Endothelial cell of umbilical vein (primary cell): ENCODE measurements at regions not wholly inside any gene's neighbourhood (a gene's known extent, or its start where the extent isn't known, plus 50 kb on each side); places are given as distances from the start of the nearest gene placed in this dataset.

Source experiments
- BruUV-seq: library from RNA; stranded (reverse); fragments of 400-500 nt; replicated peaks from 2 replicates; lab custom pipeline; 2021; lab: Mats Ljungman, UMichigan
- CTCF ChIA-PET: fragments of 300-600, 350-600 bp; sonication (Branson Sonifier 250); formaldehyde crosslinking; loops from one replicate; lab custom pipeline; 2021; ENCODE audit warnings: antibody characterized with exemption, inconsistent platforms; lab: Charles Lee
- POLR2A ChIA-PET: fragments of 300-600, 350-600 bp; sonication (Branson Sonifier 250); formaldehyde crosslinking; loops from one replicate; lab custom pipeline; 2021; ENCODE audit warnings: antibody characterized with exemption, inconsistent platforms; lab: Charles Lee
- DNase-seq: peaks from one replicate; pipeline ENCODE4 v3.0.0-alpha.2; 2011; ENCODE audit warnings: low read depth, low spot score
- FAIRE-seq: peaks from 2 replicates; lab custom pipeline; 2011; peaks lifted over from hg19 to GRCh38; lab: Jason Lieb, UNC
- H2AFZ ChIP-seq: 2 replicates; pipeline ENCODE4 v1.6.0; 2012; ENCODE audit warnings: low read depth, low read length, control low read depth, inconsistent platforms
- H3K27ac ChIP-seq: 2 replicates; pipeline ENCODE4 v1.5.1; 2011; ENCODE audit warnings: low read depth, mild to moderate bottlenecking, control low read depth, low read length, moderate library complexity; ENCODE audit not compliant: insufficient read depth
- H3K27me3 ChIP-seq, 2 experiments: 2 replicates each; pipeline versions ENCODE4 v1.6.0 to v1.6.1; 2011; ENCODE audit warnings: low read length in 2 of 2, mixed read lengths in 1 of 2; ENCODE audit not compliant: control insufficient read depth in 2 of 2, insufficient read depth in 2 of 2
- H3K36me3 ChIP-seq, 2 experiments: 2 replicates in 1 of 2; 3 replicates in 1 of 2; pipeline ENCODE4 v1.5.1; 2011; ENCODE audit warnings: low read length in 2 of 2, mild to moderate bottlenecking in 1 of 2, moderate library complexity in 1 of 2; ENCODE audit not compliant: control insufficient read depth in 2 of 2, insufficient read depth in 2 of 2; ENCODE audit errors: extremely low read depth in 1 of 2
- H3K4me1 ChIP-seq: 3 replicates; pipeline ENCODE4 v1.5.1; 2011; ENCODE audit warnings: mild to moderate bottlenecking, low read length; ENCODE audit not compliant: control insufficient read depth, insufficient read depth; ENCODE audit errors: extremely low read depth
- H3K4me2 ChIP-seq: 2 replicates; pipeline ENCODE4 v1.6.1; 2011; ENCODE audit warnings: low read length, control low read depth, mixed read lengths; ENCODE audit not compliant: insufficient read depth
- H3K4me3 ChIP-seq, 3 experiments: fragments of 200-600 bp in 1 of 3; sonication (generic), shearing (Covaris generic) in 1 of 3; replicated peaks in 1 of 3; 2 replicates each; pipeline ENCODE4 v1.5.1; 2011 to 2016; ENCODE audit warnings: control low read depth in 3 of 3, low read length in 3 of 3, mild to moderate bottlenecking in 2 of 3, inconsistent platforms in 1 of 3, low read depth in 1 of 3, moderate library complexity in 1 of 3; ENCODE audit not compliant: insufficient read depth in 1 of 3
- H3K79me2 ChIP-seq: 2 replicates; pipeline ENCODE4 v1.6.0; 2012; ENCODE audit warnings: low read length, inconsistent platforms; ENCODE audit not compliant: control insufficient read depth, insufficient read depth
- H3K9ac ChIP-seq: replicated peaks from 2 replicates; pipeline ENCODE3; 2011; ENCODE audit warnings: low read length, control low read depth; ENCODE audit not compliant: insufficient read depth; ENCODE audit errors: extremely low read depth
- H3K9me1 ChIP-seq: replicated peaks from 3 replicates; pipeline ENCODE4 v1.6.0; 2011; ENCODE audit warnings: mild to moderate bottlenecking, low read length; ENCODE audit not compliant: control insufficient read depth, insufficient read depth; ENCODE audit errors: extremely low read depth
- H3K9me3 ChIP-seq: replicated peaks from 2 replicates; pipeline ENCODE4 v1.5.1; 2012; ENCODE audit warnings: low read length, inconsistent platforms; ENCODE audit not compliant: control insufficient read depth, insufficient read depth
- H4K20me1 ChIP-seq: replicated peaks from 2 replicates; pipeline ENCODE3; 2011; ENCODE audit warnings: mild to moderate bottlenecking, low read length; ENCODE audit not compliant: control insufficient read depth, insufficient read depth; ENCODE audit errors: extremely low read depth
- CTCF ChIP-seq, 2 donors: IDR thresholded peaks; 1 replicate in 1 of 2; 2 replicates in 1 of 2; pipeline ENCODE4 v1.5.1; 2011; ENCODE audit warnings: low read length in 2 of 2, mild to moderate bottlenecking in 2 of 2, moderate library complexity in 2 of 2, control low read depth in 1 of 2, inconsistent platforms in 1 of 2, low read depth in 1 of 2; ENCODE audit not compliant: insufficient read depth in 1 of 2; ENCODE audit errors: extremely low read depth in 1 of 2
- EZH2 ChIP-seq: IDR thresholded peaks from 2 replicates; pipeline ENCODE4 v1.6.1; 2012; ENCODE audit warnings: borderline replicate concordance, low read depth, mild to moderate bottlenecking, moderate library complexity, low read length, inconsistent platforms; ENCODE audit not compliant: severe bottlenecking
- FOS ChIP-seq: IDR thresholded peaks from 2 replicates; pipeline ENCODE4 v1.6.1; 2011; ENCODE audit warnings: mild to moderate bottlenecking, low read length, moderate library complexity, borderline replicate concordance; ENCODE audit not compliant: insufficient read depth
- GATA2 ChIP-seq: IDR thresholded peaks from 2 replicates; pipeline ENCODE4 v1.7.0; 2011; ENCODE audit warnings: low read depth, mild to moderate bottlenecking, moderate library complexity, mixed read lengths, low read length; ENCODE audit not compliant: insufficient read length, insufficient read depth
- JUN ChIP-seq: IDR thresholded peaks from 2 replicates; pipeline ENCODE4 v1.6.1; 2011; ENCODE audit warnings: borderline replicate concordance, low read depth; ENCODE audit not compliant: insufficient read length, insufficient read depth
- MYC ChIP-seq: IDR thresholded peaks from one replicate; pipeline ENCODE4 v1.6.1; 2011; ENCODE audit warnings: mild to moderate bottlenecking, low read depth, low read length
- POLR2A ChIP-seq: IDR thresholded peaks from 2 replicates; pipeline ENCODE4 v1.6.1; 2012; ENCODE audit warnings: low read depth, mild to moderate bottlenecking, control low read depth, low read length
- POLR2AphosphoS5 ChIP-seq: IDR thresholded peaks from 2 replicates; pipeline ENCODE4 v1.6.1; 2012; ENCODE audit warnings: low read depth, mild to moderate bottlenecking, control low read depth, low read length, moderate library complexity; ENCODE audit not compliant: insufficient read depth
- dilution Hi-C: fragments of 300-500 bp; cut with MboI; formaldehyde crosslinking; loops from one replicate; pipeline ENCODE4 v1.15.0; 2019; ENCODE audit warnings: low sequenced_read_pairs; ENCODE audit not compliant: extremely low pct_ligation_motif_present
- intact Hi-C: fragments of 100-400 bp; cut with micrococcal nuclease; formaldehyde crosslinking; loops from one replicate; pipeline ENCODE4 v1.10.0; 2022
- TF ChIP-seq, protein P1 (sequence below): IDR thresholded peaks from 2 replicates; pipeline ENCODE4 v1.6.1; 2011; ENCODE audit not compliant: insufficient read depth, insufficient read length

GRCh38 chr11:129295746-129296145 is 79.9 kb upstream of the BARX2 start:
- Histone ChIP-seq H3K4me3 (no peak overlapping the region), H3K9me3 (no peaks in the 10 kb centered on the region), H3K36me3 (no peaks in the 10 kb centered on the region), H3K27me3 (peaks cover 12 to 15% of the 10 kb centered on the region in 2 experiments), H2AFZ (no peak overlapping the region), H3K27ac (no peak overlapping the region), H3K9ac (no peak overlapping the region), H3K4me2 (no peak overlapping the region), H3K4me1 (no peaks in the 10 kb centered on the region), H4K20me1 (no peaks in the 10 kb centered on the region), H3K79me2 (no peaks in the 10 kb centered on the region), H3K9me1 (no peaks in the 10 kb centered on the region)
- no peak for DNase-seq
- ChIA-PET CTCF (no interaction called here), POLR2A (no interaction called here)
- intact Hi-C loops = no loop called here
- dilution Hi-C loops = no loop called here
- no peak for TF ChIP-seq GATA2
- no peak for TF ChIP-seq POLR2AphosphoS5
- no peak for TF ChIP-seq CTCF (IDR thresholded peaks at IDR 0.05; ENCODE audit: extremely low read depth in 1 of 2, insufficient read depth in 1 of 2, low read depth in 1 of 2, low read length in 2 of 2)
- no peak for TF ChIP-seq FOS
- no peak for TF ChIP-seq EZH2
- TF ChIP-seq JUN = no peak
- TF ChIP-seq, protein P1, sequence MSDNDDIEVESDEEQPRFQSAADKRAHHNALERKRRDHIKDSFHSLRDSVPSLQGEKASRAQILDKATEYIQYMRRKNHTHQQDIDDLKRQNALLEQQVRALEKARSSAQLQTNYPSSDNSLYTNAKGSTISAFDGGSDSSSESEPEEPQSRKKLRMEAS = no peak
- no peak for TF ChIP-seq MYC
- no peak for TF ChIP-seq POLR2A
- BruUV-seq = no TSS peak
- FAIRE-seq = no peak
